Erythroblast (primary cell): ENCODE measurements at regions not wholly inside any gene's neighbourhood (a gene's known extent, or its start where the extent isn't known, plus 50 kb on each side); places are given as distances from the start of the nearest gene placed in this dataset.

Experiments used
- GATA1 ChIP-seq: IDR thresholded peaks from 2 replicates; pipeline ENCODE4 v1.6.1; 2011; ENCODE audit warnings: low read depth, mild to moderate bottlenecking, control low read depth, low read length, moderate library complexity
- POLR2A ChIP-seq: IDR thresholded peaks from 2 replicates; pipeline ENCODE4 v1.6.1; 2011; ENCODE audit warnings: mild to moderate bottlenecking, low read length

DNA sequence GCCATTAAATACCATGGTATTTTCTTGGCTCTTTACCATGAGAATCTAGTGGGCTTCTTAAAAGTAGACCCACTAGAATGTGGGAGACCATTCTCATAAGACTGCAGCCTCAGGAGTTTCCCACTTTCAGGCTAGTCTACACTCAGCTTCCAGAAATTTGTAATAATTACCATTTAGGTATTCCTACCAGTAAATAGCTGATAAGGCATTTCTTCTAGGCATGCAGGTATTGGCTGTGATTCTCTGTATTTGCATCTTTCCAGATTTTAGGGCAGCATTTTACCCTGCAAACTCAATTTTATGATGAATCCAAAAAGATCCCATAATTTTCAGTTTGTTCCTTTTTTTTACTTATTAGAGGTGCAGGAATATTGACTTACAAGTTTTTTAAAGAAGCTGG is 496.6 kb downstream of the TRAM1L1 start:
- TF ChIP-seq POLR2A (no peak), GATA1 (no peak)
